ENCODE measurements at regions not wholly inside any gene's neighbourhood (a gene's known extent, or its start where the extent isn't known, plus 50 kb on each side); places are given as distances from the start of the nearest gene placed in this dataset.

DNA sequence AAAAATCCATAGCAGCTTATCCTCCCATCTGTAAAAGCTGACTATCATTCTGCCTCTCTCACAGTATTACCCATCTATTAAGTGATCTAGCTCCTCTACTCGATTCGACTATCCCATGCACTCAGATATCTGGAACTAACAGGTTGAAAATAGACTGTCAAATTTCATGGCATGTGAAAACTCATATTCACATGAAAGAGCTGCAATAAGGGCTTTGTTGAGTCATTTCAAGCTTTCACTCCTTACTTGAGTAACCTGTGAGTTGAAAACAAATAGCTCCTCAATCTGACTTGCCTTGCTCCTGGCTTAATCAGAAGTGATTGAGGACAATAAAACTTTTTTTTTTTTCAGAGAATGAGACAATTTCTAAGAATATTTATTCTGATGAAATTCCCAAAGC, 192.4 kb upstream of the ERBB4 start:
- no peak overlapping the region for H3K9ac ChIP-seq (ENCODE audit: low read length)
- peaks cover 2% of the 10 kb centered on the region for H3K4me1 Mint-ChIP-seq (ENCODE audit: low read depth, unreplicated experiment)
- DNase-seq (ENCODE audit: low read depth) (no peak), FAIRE-seq (no peak)
- no peak overlapping the region for H3K4me3 ChIP-seq (ENCODE audit: insufficient read depth, low read depth, low read length)
- no peak overlapping the region for H3K4me2 ChIP-seq (ENCODE audit: low read length)
- H3K9me3 ChIP-seq (ENCODE audit: insufficient read depth, low read depth, low read length), result no peaks in the 10 kb centered on the region
- no peaks in the 10 kb centered on the region for H3K36me3 Mint-ChIP-seq (ENCODE audit: low read depth, unreplicated experiment)
- no peaks in the 10 kb centered on the region for H3K4me1 ChIP-seq (ENCODE audit: insufficient read depth, low read length)
- no peak overlapping the region for H2AFZ ChIP-seq (ENCODE audit: low read depth, low read length)
- H3K27me3 Mint-ChIP-seq (ENCODE audit: low read depth, unreplicated experiment), result no peaks in the 10 kb centered on the region
- H3K27me3 ChIP-seq (ENCODE audit: insufficient read depth, low read length), result no peaks in the 10 kb centered on the region
- no peaks in the 10 kb centered on the region for H3K79me2 ChIP-seq (ENCODE audit: insufficient read depth, low read length)
- no peaks in the 10 kb centered on the region for H4K20me1 ChIP-seq (ENCODE audit: insufficient read depth, low read length)
- no peak overlapping the region for H3K27ac Mint-ChIP-seq (ENCODE audit: unreplicated experiment)
- TF ChIP-seq, protein P1, sequence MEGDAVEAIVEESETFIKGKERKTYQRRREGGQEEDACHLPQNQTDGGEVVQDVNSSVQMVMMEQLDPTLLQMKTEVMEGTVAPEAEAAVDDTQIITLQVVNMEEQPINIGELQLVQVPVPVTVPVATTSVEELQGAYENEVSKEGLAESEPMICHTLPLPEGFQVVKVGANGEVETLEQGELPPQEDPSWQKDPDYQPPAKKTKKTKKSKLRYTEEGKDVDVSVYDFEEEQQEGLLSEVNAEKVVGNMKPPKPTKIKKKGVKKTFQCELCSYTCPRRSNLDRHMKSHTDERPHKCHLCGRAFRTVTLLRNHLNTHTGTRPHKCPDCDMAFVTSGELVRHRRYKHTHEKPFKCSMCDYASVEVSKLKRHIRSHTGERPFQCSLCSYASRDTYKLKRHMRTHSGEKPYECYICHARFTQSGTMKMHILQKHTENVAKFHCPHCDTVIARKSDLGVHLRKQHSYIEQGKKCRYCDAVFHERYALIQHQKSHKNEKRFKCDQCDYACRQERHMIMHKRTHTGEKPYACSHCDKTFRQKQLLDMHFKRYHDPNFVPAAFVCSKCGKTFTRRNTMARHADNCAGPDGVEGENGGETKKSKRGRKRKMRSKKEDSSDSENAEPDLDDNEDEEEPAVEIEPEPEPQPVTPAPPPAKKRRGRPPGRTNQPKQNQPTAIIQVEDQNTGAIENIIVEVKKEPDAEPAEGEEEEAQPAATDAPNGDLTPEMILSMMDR (IDR thresholded peaks at IDR 0.05; ENCODE audit: insufficient read depth, low read depth, low read length), result no peak
- no peak for TF ChIP-seq EZH2 (IDR thresholded peaks at IDR 0.05; ENCODE audit: insufficient read depth, low read length)
- H3K9me3 Mint-ChIP-seq (ENCODE audit: unreplicated experiment), result no peaks in the 10 kb centered on the region
- no peaks in the 10 kb centered on the region for H3K36me3 ChIP-seq (ENCODE audit: insufficient read depth, low read length)
- no peak overlapping the region for H3K4me3 Mint-ChIP-seq (ENCODE audit: unreplicated experiment)
- no peak overlapping the region for H3K27ac ChIP-seq (ENCODE audit: low read depth, low read length)

DNA sequence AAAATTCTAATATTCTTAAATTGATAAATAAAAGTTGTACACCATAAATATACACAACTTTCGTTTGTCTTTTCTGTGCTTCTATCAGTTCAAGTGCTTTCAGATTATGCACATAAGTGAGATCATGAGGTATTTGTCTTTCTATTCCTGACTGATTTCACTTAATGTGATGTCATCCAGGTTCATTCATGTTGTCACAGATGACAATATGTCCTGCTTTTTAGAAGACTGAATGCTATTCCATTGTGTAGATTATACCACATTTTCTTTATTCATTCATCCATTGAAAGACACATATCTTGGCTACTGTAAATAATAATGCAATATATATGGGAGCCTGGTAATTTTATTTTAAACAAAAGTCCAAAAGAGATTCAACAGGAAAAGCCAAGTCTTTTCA, 190.1 kb upstream of the ERBB4 start:
- H3K27ac ChIP-seq (ENCODE audit: low read depth, low read length), result no peak overlapping the region
- H3K27me3 Mint-ChIP-seq (ENCODE audit: low read depth, unreplicated experiment), result no peaks in the 10 kb centered on the region
- H3K9ac ChIP-seq (ENCODE audit: low read length), result no peak overlapping the region
- H3K4me1 ChIP-seq (ENCODE audit: insufficient read depth, low read length), result no peaks in the 10 kb centered on the region
- H3K27ac Mint-ChIP-seq (ENCODE audit: unreplicated experiment), result no peak overlapping the region
- FAIRE-seq (no peak), DNase-seq (ENCODE audit: low read depth) (no peak)
- H3K4me3 Mint-ChIP-seq (ENCODE audit: unreplicated experiment), result no peak overlapping the region
- no peaks in the 10 kb centered on the region for H3K9me3 ChIP-seq (ENCODE audit: insufficient read depth, low read depth, low read length)
- H3K4me2 ChIP-seq (ENCODE audit: low read length), result no peak overlapping the region
- H4K20me1 ChIP-seq (ENCODE audit: insufficient read depth, low read length), result no peaks in the 10 kb centered on the region
- H2AFZ ChIP-seq (ENCODE audit: low read depth, low read length), result no peak overlapping the region
- no peak overlapping the region for H3K4me3 ChIP-seq (ENCODE audit: insufficient read depth, low read depth, low read length)
- H3K27me3 ChIP-seq (ENCODE audit: insufficient read depth, low read length), result no peaks in the 10 kb centered on the region
- H3K79me2 ChIP-seq (ENCODE audit: insufficient read depth, low read length), result no peaks in the 10 kb centered on the region
- H3K36me3 ChIP-seq (ENCODE audit: insufficient read depth, low read length), result no peaks in the 10 kb centered on the region
- peaks cover 2% of the 10 kb centered on the region for H3K4me1 Mint-ChIP-seq (ENCODE audit: low read depth, unreplicated experiment)
- no peaks in the 10 kb centered on the region for H3K36me3 Mint-ChIP-seq (ENCODE audit: low read depth, unreplicated experiment)
- H3K9me3 Mint-ChIP-seq (ENCODE audit: unreplicated experiment), result no peaks in the 10 kb centered on the region
- TF ChIP-seq, protein P1 (IDR thresholded peaks at IDR 0.05; ENCODE audit: insufficient read depth, low read depth, low read length), result no peak
- no peak for TF ChIP-seq EZH2 (IDR thresholded peaks at IDR 0.05; ENCODE audit: insufficient read depth, low read length)

DNA sequence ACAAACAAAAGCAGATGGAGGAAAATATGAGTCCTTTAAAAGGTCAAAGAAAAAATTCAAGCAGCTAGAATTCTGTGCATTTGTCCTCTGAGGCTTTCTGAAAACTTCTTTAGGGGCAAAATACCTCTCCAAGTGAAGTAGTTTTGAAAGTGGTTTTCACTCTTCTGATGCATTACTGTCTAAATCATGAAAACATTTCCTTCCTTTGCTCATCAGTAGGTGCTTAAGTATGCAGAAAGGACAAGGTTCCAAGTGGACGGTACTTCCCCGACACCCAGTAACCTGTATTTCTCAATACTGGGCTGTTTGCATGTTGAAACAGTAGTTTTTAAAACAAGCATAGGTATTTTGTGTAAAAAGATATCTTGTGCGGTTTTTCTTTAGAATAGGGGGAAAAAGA, 189.1 kb upstream of the ERBB4 start:
- Mint-ChIP-seq H3K27me3 (ENCODE audit: low read depth, unreplicated experiment) (no peaks in the 10 kb centered on the region), H3K4me3 (ENCODE audit: unreplicated experiment) (no peak overlapping the region), H3K36me3 (ENCODE audit: low read depth, unreplicated experiment) (no peaks in the 10 kb centered on the region), H3K27ac (ENCODE audit: unreplicated experiment) (no peak overlapping the region), H3K9me3 (ENCODE audit: unreplicated experiment) (no peaks in the 10 kb centered on the region), H3K4me1 (ENCODE audit: low read depth, unreplicated experiment) (peaks cover 7% of the 10 kb centered on the region)
- H3K4me1 ChIP-seq (ENCODE audit: insufficient read depth, low read length), result peaks cover 6% of the 10 kb centered on the region
- H3K4me2 ChIP-seq (ENCODE audit: low read length), result no peak overlapping the region
- no peaks in the 10 kb centered on the region for H3K36me3 ChIP-seq (ENCODE audit: insufficient read depth, low read length)
- no peaks in the 10 kb centered on the region for H3K27me3 ChIP-seq (ENCODE audit: insufficient read depth, low read length)
- no peak overlapping the region for H3K9ac ChIP-seq (ENCODE audit: low read length)
- H4K20me1 ChIP-seq (ENCODE audit: insufficient read depth, low read length), result no peaks in the 10 kb centered on the region
- no peak for DNase-seq (ENCODE audit: low read depth)
- FAIRE-seq, result no peak
- H3K79me2 ChIP-seq (ENCODE audit: insufficient read depth, low read length), result no peaks in the 10 kb centered on the region
- H2AFZ ChIP-seq (ENCODE audit: low read depth, low read length), result no peak overlapping the region
- H3K9me3 ChIP-seq (ENCODE audit: insufficient read depth, low read depth, low read length), result no peaks in the 10 kb centered on the region
- H3K27ac ChIP-seq (ENCODE audit: low read depth, low read length), result no peak overlapping the region
- no peak overlapping the region for H3K4me3 ChIP-seq (ENCODE audit: insufficient read depth, low read depth, low read length)
- TF ChIP-seq EZH2 (IDR thresholded peaks at IDR 0.05; ENCODE audit: insufficient read depth, low read length), result no peak
- TF ChIP-seq, protein P1 (IDR thresholded peaks at IDR 0.05; ENCODE audit: insufficient read depth, low read depth, low read length), result no peak
